ENCODE measurements at regions not wholly inside any gene's neighbourhood (a gene's known extent, or its start where the extent isn't known, plus 50 kb on each side); places are given as distances from the start of the nearest gene placed in this dataset.

DNA sequence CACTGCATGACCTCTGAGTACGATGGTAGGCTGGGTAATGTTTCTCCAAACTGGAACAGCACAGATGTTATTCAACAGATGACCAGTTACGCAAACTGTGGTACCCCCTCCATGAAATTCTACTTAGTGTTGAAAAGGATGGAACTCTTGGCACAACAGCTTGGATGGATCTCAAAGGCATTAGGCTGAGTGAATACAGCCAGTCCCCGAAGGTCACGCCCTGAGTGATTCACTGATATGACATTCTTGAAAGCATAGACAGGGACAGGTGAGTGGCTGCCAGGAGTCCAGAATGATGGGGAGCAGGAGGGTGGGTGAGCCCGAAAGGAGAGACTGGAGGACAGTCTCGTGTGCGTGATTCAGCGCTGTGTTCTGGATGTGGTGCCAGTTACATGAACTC is 187.5 kb upstream of the TMEM132C start:
- H3K27me3 ChIP-seq = no peaks in the 10 kb centered on the region
- peaks cover 4% of the 10 kb centered on the region for H3F3A ChIP-seq (ENCODE audit: low read depth)
- H4K20me1 ChIP-seq (ENCODE audit: low read depth) = no peaks in the 10 kb centered on the region
- H3K4me3 ChIP-seq = no peak overlapping the region
- H3K79me2 ChIP-seq (ENCODE audit: low read depth) = no peaks in the 10 kb centered on the region
- H3K4me1 ChIP-seq = peaks cover 3% of the 10 kb centered on the region
- H3K9me3 Mint-ChIP-seq = peaks cover 7% of the 10 kb centered on the region
- no peak for TF ChIP-seq EZH2 (IDR thresholded peaks at IDR 0.05)
- TF ChIP-seq, protein P1, sequence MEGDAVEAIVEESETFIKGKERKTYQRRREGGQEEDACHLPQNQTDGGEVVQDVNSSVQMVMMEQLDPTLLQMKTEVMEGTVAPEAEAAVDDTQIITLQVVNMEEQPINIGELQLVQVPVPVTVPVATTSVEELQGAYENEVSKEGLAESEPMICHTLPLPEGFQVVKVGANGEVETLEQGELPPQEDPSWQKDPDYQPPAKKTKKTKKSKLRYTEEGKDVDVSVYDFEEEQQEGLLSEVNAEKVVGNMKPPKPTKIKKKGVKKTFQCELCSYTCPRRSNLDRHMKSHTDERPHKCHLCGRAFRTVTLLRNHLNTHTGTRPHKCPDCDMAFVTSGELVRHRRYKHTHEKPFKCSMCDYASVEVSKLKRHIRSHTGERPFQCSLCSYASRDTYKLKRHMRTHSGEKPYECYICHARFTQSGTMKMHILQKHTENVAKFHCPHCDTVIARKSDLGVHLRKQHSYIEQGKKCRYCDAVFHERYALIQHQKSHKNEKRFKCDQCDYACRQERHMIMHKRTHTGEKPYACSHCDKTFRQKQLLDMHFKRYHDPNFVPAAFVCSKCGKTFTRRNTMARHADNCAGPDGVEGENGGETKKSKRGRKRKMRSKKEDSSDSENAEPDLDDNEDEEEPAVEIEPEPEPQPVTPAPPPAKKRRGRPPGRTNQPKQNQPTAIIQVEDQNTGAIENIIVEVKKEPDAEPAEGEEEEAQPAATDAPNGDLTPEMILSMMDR (IDR thresholded peaks at IDR 0.05) = no peak
- no peak for TF ChIP-seq EZH2phosphoT487 (IDR thresholded peaks at IDR 0.05)
- no peaks in the 10 kb centered on the region for H3K9me3 ChIP-seq (ENCODE audit: low read depth)
- DNase-seq (ENCODE audit: low spot score) = no peak
- no peak overlapping the region for H3K4me3 Mint-ChIP-seq
- peaks cover 7% of the 10 kb centered on the region for H3K27me3 Mint-ChIP-seq (ENCODE audit: insufficient read depth, low read depth)
- no peak overlapping the region for H3K9ac ChIP-seq
- no peak overlapping the region for H3K27ac ChIP-seq
- no peak overlapping the region for H2AFZ ChIP-seq (replicated peaks)
- no peaks in the 10 kb centered on the region for H3K36me3 Mint-ChIP-seq
- peaks cover 8% of the 10 kb centered on the region for H3K4me1 Mint-ChIP-seq
- no peak overlapping the region for H3K4me2 ChIP-seq
- H3K36me3 ChIP-seq = no peaks in the 10 kb centered on the region
- H3K27ac Mint-ChIP-seq = peak overlapping the region; percentile 42

DNA sequence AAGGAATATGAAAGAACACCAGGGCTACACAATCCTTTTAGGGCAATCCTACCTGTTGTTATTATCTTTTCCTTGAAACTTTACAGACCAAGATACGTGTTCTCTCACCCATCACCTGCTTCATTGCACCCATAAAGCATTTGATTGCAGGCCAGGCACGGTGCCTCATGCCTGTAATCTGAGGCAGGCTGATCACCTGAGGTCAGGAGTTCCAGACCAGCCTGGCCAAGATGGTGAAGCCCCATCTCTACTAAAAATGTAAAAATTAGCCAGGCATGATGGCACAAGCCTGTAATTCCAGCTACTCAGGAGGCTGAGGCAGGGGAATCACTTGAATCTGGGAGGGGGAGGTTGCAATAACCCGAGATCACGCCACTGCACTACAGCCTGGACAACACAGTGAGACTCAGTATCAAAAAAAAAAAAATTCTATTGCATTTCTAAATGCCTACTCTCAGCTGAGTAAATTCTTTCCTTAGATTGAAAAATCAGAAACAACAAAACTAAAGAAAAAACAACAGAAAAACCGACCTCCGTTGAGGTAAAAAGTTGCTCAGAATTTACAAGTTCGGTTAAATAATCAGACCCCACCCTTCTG is 183.7 kb upstream of the TMEM132C start:
- Histone ChIP-seq H3K4me2 (no peak overlapping the region), H3K36me3 (no peaks in the 10 kb centered on the region), H3K27me3 (no peaks in the 10 kb centered on the region), H2AFZ (replicated peaks) (no peak overlapping the region), H3K4me1 (peaks cover 3% of the 10 kb centered on the region), H3K79me2 (ENCODE audit: low read depth) (no peaks in the 10 kb centered on the region), H3K4me3 (no peak overlapping the region), H3K9me3 (ENCODE audit: low read depth) (no peaks in the 10 kb centered on the region), H3K27ac (no peak overlapping the region), H3K9ac (no peak overlapping the region), H4K20me1 (ENCODE audit: low read depth) (no peaks in the 10 kb centered on the region), H3F3A (ENCODE audit: low read depth) (peaks cover 4% of the 10 kb centered on the region)
- Mint-ChIP-seq H3K9me3 (no peaks in the 10 kb centered on the region), H3K27me3 (ENCODE audit: insufficient read depth, low read depth) (peaks cover 7% of the 10 kb centered on the region), H3K4me3 (no peak overlapping the region), H3K4me1 (peaks cover 5% of the 10 kb centered on the region), H3K36me3 (no peaks in the 10 kb centered on the region), H3K27ac (no peak overlapping the region)
- DNase-seq (ENCODE audit: low spot score) = no peak
- TF ChIP-seq, protein P1 (IDR thresholded peaks at IDR 0.05) = no peak
- no peak for TF ChIP-seq EZH2 (IDR thresholded peaks at IDR 0.05)
- TF ChIP-seq EZH2phosphoT487 (IDR thresholded peaks at IDR 0.05) = no peak

GRCh38 chr12:128088926-128089325 is 178.0 kb upstream of the TMEM132C start:
- Mint-ChIP-seq H3K36me3 (peaks cover 1% of the 10 kb centered on the region), H3K9me3 (no peaks in the 10 kb centered on the region), H3K27ac (no peak overlapping the region), H3K4me1 (peaks cover 10% of the 10 kb centered on the region), H3K27me3 (ENCODE audit: insufficient read depth, low read depth) (peaks cover 6% of the 10 kb centered on the region), H3K4me3 (no peak overlapping the region)
- Histone ChIP-seq H3K9me3 (ENCODE audit: low read depth) (no peaks in the 10 kb centered on the region), H3K4me3 (no peak overlapping the region), H2AFZ (replicated peaks) (no peak overlapping the region), H3F3A (ENCODE audit: low read depth) (peaks cover 16% of the 10 kb centered on the region), H4K20me1 (ENCODE audit: low read depth) (peaks cover 6% of the 10 kb centered on the region), H3K9ac (no peak overlapping the region), H3K27me3 (no peaks in the 10 kb centered on the region), H3K27ac (no peak overlapping the region), H3K36me3 (no peaks in the 10 kb centered on the region), H3K4me2 (no peak overlapping the region), H3K4me1 (peaks cover 21% of the 10 kb centered on the region), H3K79me2 (ENCODE audit: low read depth) (no peaks in the 10 kb centered on the region)
- DNase-seq (ENCODE audit: low spot score) = no peak
- no peak for TF ChIP-seq EZH2 (IDR thresholded peaks at IDR 0.05)
- TF ChIP-seq, protein P1 (IDR thresholded peaks at IDR 0.05) = no peak
- TF ChIP-seq EZH2phosphoT487 (IDR thresholded peaks at IDR 0.05) = no peak
